Femur (tissue), 1 donor: ENCODE measurements at regions not wholly inside any gene's neighbourhood (a gene's known extent, or its start where the extent isn't known, plus 50 kb on each side); places are given as distances from the start of the nearest gene placed in this dataset.

ENCODE experiments used
- DNase-seq: peaks from one replicate; pipeline ENCODE4 v3.0.0-alpha.2; 2017

- DNase-seq = peak; percentile 67
These were observed 88.3 kb upstream of the PLEKHG7 start for GRCh38 chr12:92614502-92614901.

DNA sequence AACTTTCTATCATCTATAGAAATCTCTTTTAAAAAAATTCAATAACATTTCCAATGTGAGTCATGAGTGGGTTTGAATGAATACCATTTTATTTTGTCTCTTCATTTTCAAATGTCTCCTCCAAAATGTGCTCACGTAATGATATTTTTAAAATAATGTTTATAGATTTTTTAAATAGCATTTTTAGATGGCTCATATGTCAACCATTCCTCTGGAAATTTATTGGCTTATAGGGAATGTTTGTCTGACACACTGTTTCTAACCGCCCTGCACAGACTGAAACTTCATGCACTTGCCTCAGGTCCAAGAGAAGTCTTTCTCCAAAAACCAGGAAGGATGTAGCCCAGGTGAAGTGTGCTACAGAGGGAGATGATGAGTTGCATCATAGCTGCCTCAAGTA, 88.8 kb upstream of the PLEKHG7 start:
- DNase-seq = no peak

DNA sequence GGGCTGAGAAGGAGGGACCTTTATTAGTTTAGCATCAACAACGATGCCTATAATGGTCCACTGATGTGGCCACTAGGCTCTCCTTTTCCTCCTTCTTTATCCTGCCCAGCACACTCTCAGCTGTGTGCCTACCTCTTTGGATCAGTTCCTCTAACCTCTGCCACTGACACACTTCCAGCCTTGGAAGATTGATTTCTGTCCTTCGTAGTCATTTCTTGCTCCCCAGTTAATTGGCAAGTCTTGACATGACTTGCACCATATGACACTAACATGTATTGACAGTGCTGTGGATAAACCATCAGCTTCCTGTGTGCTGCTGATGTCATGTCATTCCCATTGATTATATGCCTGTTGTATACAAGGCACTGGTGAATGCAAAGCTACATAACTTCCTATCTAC, 90.2 kb upstream of the PLEKHG7 start:
- DNase-seq = no peak

GRCh38 chr12:92608151-92609091, 94.4 kb upstream of the PLEKHG7 start:
- no peak for DNase-seq

- DNase-seq = no peak
These were observed 95.8 kb upstream of the PLEKHG7 start for GRCh38 chr12:92606956-92607355.

DNA sequence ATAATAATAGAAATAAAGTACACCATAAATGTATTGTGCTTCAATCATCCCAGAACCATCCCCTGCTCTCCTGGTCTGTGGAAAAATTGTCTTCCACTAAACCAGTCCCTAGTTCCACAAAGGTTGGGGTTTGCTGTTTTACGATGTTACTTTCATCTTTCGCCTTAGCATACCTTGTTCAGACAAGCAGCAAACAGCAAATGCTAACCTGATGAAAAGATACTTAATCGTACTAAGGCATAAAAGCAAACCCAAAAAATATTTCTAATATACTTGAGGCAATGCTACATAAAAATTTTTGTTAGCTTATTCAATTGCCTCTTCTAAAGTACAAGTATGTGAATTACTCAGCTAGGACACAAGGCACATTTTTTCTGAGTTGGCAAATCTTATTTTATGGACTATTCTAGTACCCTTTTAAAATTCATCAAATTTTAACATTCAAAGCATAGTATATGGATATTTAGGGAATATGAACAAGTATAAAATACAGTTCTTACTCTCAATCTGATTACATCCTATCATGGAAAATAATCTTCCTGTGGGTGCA, 97.1 kb upstream of the PLEKHG7 start:
- no peak for DNase-seq

GRCh38 chr12:92604786-92605185, 98.0 kb upstream of the PLEKHG7 start:
- no peak for DNase-seq

DNA sequence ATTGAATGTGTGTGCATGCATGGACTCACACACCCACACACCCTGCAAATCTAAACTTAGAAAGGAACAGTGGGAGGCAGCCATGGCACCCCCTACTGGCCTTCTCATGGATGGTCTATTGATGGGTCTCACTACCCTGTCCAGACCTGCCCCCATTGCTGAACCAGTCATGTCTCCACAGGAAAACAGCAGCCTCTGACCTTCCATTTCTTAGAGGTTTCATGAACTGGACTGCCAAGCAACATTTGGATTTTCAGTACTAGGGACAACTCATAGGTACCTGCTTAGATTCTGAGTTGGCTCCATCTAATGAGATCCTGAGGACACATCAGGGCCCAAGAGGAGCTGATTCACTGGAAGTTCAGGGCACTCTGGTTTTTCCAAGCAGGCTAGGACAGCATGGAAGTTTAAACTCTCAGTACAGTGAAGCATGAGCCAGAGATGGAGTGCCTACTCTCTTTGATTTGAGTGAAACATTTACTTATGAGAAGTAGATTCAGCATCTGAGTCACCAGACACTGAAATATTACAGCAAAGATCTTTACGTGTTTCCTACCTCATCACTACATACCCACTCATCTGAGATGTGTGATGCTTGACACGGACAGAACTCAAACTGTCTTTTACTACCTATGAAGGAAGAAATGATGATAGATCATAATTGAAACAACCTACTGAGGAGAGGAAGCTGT, 98.9 kb upstream of the PLEKHG7 start:
- DNase-seq = no peak

GRCh38 chr12:92602930-92603623, 99.7 kb upstream of the PLEKHG7 start:
- DNase-seq = no peak

DNA sequence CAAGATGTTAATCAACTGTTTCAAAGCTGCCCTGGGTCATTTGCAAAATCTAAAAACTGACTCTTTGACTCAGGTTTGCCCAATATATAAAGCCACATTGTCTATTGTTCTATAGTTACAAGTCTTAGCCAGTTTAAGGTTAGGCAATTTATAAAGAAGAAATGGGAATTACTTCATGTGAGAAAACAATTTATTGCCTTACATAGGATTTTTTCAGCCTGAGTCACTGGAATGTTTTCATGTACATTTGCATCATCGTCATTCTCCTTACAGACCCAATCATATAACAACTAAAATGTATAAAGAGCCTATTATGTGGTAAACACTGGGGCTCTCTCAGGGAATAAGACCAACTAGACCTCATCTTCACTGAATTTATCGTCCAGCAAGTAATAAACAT, 100.3 kb upstream of the PLEKHG7 start:
- no peak for DNase-seq

GRCh38 chr12:92601680-92602079, 101.1 kb upstream of the PLEKHG7 start:
- DNase-seq = no peak

DNA sequence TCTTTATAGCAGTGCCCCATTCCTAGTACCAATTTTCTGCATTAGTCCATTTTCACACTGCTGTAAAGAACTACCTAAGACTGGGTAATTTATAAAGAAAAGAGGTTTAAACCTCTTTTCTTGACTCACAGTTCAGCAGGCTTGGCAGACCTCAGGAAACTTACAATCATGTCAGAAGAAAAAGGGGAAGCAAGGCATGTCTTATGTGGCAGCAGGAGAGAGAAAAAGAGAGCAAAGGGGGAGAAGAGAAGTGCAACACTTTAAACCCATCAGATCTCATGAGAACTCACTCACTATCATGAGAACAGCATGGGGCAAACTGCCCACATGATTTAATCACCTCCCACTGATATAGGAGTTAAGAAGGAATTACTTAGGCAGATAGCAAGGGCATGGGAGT, 101.6 kb upstream of the PLEKHG7 start:
- DNase-seq = no peak

- DNase-seq = no peak
These were observed 102.7 kb upstream of the PLEKHG7 start for GRCh38 chr12:92600052-92600451.

DNA sequence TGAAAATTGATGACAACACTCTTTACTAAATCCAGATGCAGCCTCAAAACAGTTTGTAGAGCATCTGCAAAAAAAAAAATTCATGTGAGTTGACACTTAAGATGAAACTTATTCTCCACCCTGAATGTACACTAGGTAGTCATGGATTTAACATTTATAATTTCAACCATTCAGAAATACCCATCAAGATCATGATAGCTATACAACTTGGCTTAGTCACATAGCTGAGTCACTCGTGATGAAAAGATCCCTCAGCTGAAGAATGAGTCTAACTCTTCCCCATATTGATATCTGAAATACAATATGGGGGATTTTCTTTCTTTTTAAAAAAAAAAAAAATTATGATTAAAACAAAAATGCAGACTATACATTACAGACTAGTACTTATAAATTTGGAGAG, 104.8 kb upstream of the PLEKHG7 start:
- no peak for DNase-seq

DNA sequence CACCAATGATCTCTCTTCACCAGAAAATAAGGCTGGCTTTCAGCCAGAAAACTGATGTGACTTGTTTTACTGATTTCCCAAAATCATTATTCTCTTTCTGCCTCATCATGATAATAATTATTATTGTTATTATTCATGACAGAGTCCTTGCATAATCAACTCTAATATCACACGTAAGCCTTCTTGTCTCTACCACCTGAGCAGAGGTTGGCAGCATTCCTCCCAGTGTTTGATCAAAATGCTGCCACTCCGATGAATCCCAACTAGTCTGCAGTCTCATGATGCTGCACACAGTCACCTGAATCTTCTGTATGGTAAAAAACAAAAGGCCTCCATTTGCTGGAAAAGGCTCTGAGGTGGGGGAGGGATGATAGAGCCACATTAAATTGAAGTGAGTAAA, 105.7 kb upstream of the PLEKHG7 start:
- no peak for DNase-seq

- no peak for DNase-seq
These were observed 106.4 kb upstream of the PLEKHG7 start for GRCh38 chr12:92596383-92596782.

- DNase-seq = no peak
These were observed 107.1 kb upstream of the PLEKHG7 start for GRCh38 chr12:92595663-92596062.

GRCh38 chr12:92593734-92594402, 108.9 kb upstream of the PLEKHG7 start:
- peak; percentile 34 for DNase-seq

GRCh38 chr12:92585115-92585727, 117.6 kb upstream of the PLEKHG7 start:
- DNase-seq = no peak

GRCh38 chr12:92583910-92584309, 118.9 kb upstream of the PLEKHG7 start:
- DNase-seq = no peak

- no peak for DNase-seq
These were observed 119.9 kb upstream of the PLEKHG7 start for GRCh38 chr12:92582893-92583292.

DNA sequence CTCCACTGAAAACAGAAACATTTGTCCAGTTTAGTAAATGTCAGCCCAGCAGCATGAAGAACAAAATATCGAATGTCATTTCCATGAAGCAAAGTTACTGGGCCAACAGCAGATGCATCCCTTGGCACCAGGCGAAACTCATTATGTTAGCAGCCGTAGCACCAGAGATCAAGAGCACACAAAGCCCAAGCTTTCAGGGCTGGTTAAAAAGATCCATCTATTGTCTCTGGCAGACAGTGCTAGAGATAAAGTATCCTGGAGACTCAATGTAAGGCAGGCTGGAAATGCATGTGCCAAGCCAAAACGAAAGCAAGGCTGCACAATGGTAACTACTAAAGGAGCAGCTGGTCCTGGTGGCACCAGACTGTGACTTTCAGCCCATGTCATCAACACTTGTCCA, 120.3 kb upstream of the PLEKHG7 start:
- DNase-seq = peak; percentile 59
